ENCODE measurements at regions not wholly inside any gene's neighbourhood (a gene's known extent, or its start where the extent isn't known, plus 50 kb on each side); places are given as distances from the start of the nearest gene placed in this dataset.

GRCh38 chr11:81515566-81515965, 1218.1 kb downstream of the FAM181B start:
- no peak for TF ChIP-seq CTCF (IDR thresholded peaks at IDR 0.05 in 4 of 5, conservative IDR thresholded peaks at IDR 0.05 in 1 of 5)
- no peak for TF ChIP-seq POLR2A (IDR thresholded peaks at IDR 0.05)
- Histone ChIP-seq H3K4me3 (no peak overlapping the region), H3K9me3 (no peaks in the 10 kb centered on the region), H3K27me3 (no peaks in the 10 kb centered on the region), H3K4me1 (no peaks in the 10 kb centered on the region), H3K36me3 (no peaks in the 10 kb centered on the region), H3K27ac (no peak overlapping the region)
- in situ Hi-C loops (cut with MboI; ENCODE audit: low sequenced_read_pairs in 4 of 4) (no loop called here), intact Hi-C loops (cut with DNase I; ENCODE audit: low total_unique reads) (no loop called here)
- DNase-seq (no peak), ATAC-seq (no peak)

GRCh38 chr11:81497202-81497804, 1236.4 kb downstream of the FAM181B start:
- intact Hi-C loops (cut with DNase I; ENCODE audit: low total_unique reads) (no loop called here), in situ Hi-C loops (cut with MboI; ENCODE audit: low sequenced_read_pairs in 4 of 4) (no loop called here)
- Histone ChIP-seq H3K27ac (no peak overlapping the region), H3K9me3 (no peaks in the 10 kb centered on the region), H3K27me3 (no peaks in the 10 kb centered on the region), H3K4me3 (no peak overlapping the region), H3K36me3 (no peaks in the 10 kb centered on the region), H3K4me1 (no peaks in the 10 kb centered on the region)
- DNase-seq (no peak), ATAC-seq (no peak)
- TF ChIP-seq POLR2A (IDR thresholded peaks at IDR 0.05) = no peak
- peak in 1 of 5 experiments; percentile 29 for TF ChIP-seq CTCF (IDR thresholded peaks at IDR 0.05 in 4 of 5, conservative IDR thresholded peaks at IDR 0.05 in 1 of 5)

- H3K9me3 ChIP-seq = no peaks in the 10 kb centered on the region
- no peak for TF ChIP-seq POLR2A (IDR thresholded peaks at IDR 0.05)
- no peak for TF ChIP-seq CTCF (IDR thresholded peaks at IDR 0.05 in 4 of 5, conservative IDR thresholded peaks at IDR 0.05 in 1 of 5)
- in situ Hi-C loops (cut with MboI; ENCODE audit: low sequenced_read_pairs in 4 of 4) = no loop called here
- H3K4me3 ChIP-seq = no peak overlapping the region
- no peaks in the 10 kb centered on the region for H3K27me3 ChIP-seq
- no peaks in the 10 kb centered on the region for H3K36me3 ChIP-seq
- no peaks in the 10 kb centered on the region for H3K4me1 ChIP-seq
- ATAC-seq (no peak), DNase-seq (no peak)
- intact Hi-C loops (cut with DNase I; ENCODE audit: low total_unique reads) = no loop called here
- no peak overlapping the region for H3K27ac ChIP-seq
Measured at GRCh38 chr11:81496601-81497000, 1237.1 kb downstream of the FAM181B start.

GRCh38 chr11:81495699-81496292, 1237.9 kb downstream of the FAM181B start:
- in situ Hi-C loops (cut with MboI; ENCODE audit: low sequenced_read_pairs in 4 of 4) (no loop called here), intact Hi-C loops (cut with DNase I; ENCODE audit: low total_unique reads) (no loop called here)
- DNase-seq (no peak), ATAC-seq (no peak)
- no peaks in the 10 kb centered on the region for H3K9me3 ChIP-seq
- TF ChIP-seq POLR2A (IDR thresholded peaks at IDR 0.05) (no peak), CTCF (IDR thresholded peaks at IDR 0.05 in 4 of 5, conservative IDR thresholded peaks at IDR 0.05 in 1 of 5) (no peak)
- H3K36me3 ChIP-seq = no peaks in the 10 kb centered on the region
- no peaks in the 10 kb centered on the region for H3K27me3 ChIP-seq
- H3K4me3 ChIP-seq = no peak overlapping the region
- no peak overlapping the region for H3K27ac ChIP-seq
- H3K4me1 ChIP-seq = no peaks in the 10 kb centered on the region

GRCh38 chr11:81494431-81494830, 1239.2 kb downstream of the FAM181B start:
- no peak overlapping the region for H3K4me3 ChIP-seq
- intact Hi-C loops (cut with DNase I; ENCODE audit: low total_unique reads) = no loop called here
- in situ Hi-C loops (cut with MboI; ENCODE audit: low sequenced_read_pairs in 4 of 4) = no loop called here
- H3K4me1 ChIP-seq = no peaks in the 10 kb centered on the region
- ATAC-seq (no peak), DNase-seq (no peak)
- no peaks in the 10 kb centered on the region for H3K27me3 ChIP-seq
- H3K27ac ChIP-seq = no peak overlapping the region
- no peaks in the 10 kb centered on the region for H3K9me3 ChIP-seq
- no peaks in the 10 kb centered on the region for H3K36me3 ChIP-seq
- TF ChIP-seq CTCF (IDR thresholded peaks at IDR 0.05 in 4 of 5, conservative IDR thresholded peaks at IDR 0.05 in 1 of 5) (no peak), POLR2A (IDR thresholded peaks at IDR 0.05) (no peak)

Data from gastrocnemius medialis (tissue), 4 donors.